ENCODE measurements at regions not wholly inside any gene's neighbourhood (a gene's known extent, or its start where the extent isn't known, plus 50 kb on each side); places are given as distances from the start of the nearest gene placed in this dataset.

DNA sequence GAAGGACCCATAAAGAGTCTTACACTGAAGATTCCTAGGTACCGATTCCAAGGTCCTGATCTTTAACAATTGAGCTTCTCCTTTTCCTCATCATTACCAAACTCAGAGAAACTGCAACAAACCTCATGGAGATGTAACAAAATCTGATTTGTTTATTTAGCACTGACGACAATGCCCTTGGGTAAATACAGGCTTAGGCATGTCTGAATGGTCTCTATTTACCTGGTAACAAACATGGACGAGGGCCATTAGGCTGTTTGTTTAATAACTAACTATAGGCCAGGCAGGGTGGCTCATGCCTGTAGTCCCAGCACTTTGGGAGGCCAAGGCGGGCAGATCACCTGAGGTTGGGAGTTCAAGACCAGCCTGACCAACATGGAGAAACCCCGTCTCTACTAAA, 333.3 kb downstream of the AGTPBP1 start:
- Histone ChIP-seq H3K4me1 (ENCODE audit: control insufficient read depth, insufficient read depth, low read length) (0 out of 2 replicates have a peak, but pooled peaks cover 3% of the 10 kb centered on the region), H3K4me3 (ENCODE audit: low read depth, low read length) (no peak overlapping the region), H3K27ac (ENCODE audit: extremely low read depth, low read depth, low read length) (no peak overlapping the region), H3K9me3 (ENCODE audit: control insufficient read depth, insufficient read depth, low read depth, low read length) (no peaks in the 10 kb centered on the region), H3K36me3 (ENCODE audit: control insufficient read depth in 2 of 2, insufficient read depth in 1 of 2, low read length in 2 of 2) (no peaks in the 10 kb centered on the region)
- TF ChIP-seq WT1 (tag by site-specific recombination; IDR thresholded peaks at IDR 0.05) (no peak), ZNF341 (tag by site-specific recombination; IDR thresholded peaks at IDR 0.05; ENCODE audit: low read depth) (no peak), ZNF2 (tag by site-specific recombination; IDR thresholded peaks at IDR 0.05) (no peak), GLI2 (tag by site-specific recombination; IDR thresholded peaks at IDR 0.05; ENCODE audit: borderline replicate concordance, low read depth) (no peak), ZNF501 (tag by site-specific recombination; IDR thresholded peaks at IDR 0.05) (no peak)
- TF ChIP-seq, protein P1, sequence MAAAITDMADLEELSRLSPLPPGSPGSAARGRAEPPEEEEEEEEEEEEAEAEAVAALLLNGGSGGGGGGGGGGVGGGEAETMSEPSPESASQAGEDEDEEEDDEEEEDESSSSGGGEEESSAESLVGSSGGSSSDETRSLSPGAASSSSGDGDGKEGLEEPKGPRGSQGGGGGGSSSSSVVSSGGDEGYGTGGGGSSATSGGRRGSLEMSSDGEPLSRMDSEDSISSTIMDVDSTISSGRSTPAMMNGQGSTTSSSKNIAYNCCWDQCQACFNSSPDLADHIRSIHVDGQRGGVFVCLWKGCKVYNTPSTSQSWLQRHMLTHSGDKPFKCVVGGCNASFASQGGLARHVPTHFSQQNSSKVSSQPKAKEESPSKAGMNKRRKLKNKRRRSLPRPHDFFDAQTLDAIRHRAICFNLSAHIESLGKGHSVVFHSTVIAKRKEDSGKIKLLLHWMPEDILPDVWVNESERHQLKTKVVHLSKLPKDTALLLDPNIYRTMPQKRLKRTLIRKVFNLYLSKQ (tag by site-specific recombination; IDR thresholded peaks at IDR 0.05; ENCODE audit: borderline replicate concordance): no peak
- TF ChIP-seq, protein P2, sequence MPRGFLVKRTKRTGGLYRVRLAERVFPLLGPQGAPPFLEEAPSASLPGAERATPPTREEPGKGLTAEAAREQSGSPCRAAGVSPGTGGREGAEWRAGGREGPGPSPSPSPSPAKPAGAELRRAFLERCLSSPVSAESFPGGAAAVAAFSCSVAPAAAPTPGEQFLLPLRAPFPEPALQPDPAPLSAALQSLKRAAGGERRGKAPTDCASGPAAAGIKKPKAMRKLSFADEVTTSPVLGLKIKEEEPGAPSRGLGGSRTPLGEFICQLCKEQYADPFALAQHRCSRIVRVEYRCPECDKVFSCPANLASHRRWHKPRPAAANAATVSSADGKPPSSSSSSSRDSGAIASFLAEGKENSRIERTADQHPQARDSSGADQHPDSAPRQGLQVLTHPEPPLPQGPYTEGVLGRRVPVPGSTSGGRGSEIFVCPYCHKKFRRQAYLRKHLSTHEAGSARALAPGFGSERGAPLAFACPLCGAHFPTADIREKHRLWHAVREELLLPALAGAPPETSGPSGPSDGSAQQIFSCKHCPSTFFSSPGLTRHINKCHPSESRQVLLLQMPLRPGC (tag by site-specific recombination; IDR thresholded peaks at IDR 0.05): no peak
- TF ChIP-seq, protein P3, sequence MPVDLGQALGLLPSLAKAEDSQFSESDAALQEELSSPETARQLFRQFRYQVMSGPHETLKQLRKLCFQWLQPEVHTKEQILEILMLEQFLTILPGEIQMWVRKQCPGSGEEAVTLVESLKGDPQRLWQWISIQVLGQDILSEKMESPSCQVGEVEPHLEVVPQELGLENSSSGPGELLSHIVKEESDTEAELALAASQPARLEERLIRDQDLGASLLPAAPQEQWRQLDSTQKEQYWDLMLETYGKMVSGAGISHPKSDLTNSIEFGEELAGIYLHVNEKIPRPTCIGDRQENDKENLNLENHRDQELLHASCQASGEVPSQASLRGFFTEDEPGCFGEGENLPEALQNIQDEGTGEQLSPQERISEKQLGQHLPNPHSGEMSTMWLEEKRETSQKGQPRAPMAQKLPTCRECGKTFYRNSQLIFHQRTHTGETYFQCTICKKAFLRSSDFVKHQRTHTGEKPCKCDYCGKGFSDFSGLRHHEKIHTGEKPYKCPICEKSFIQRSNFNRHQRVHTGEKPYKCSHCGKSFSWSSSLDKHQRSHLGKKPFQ (tag by site-specific recombination; IDR thresholded peaks at IDR 0.05): no peak
- TF ChIP-seq, protein P4, sequence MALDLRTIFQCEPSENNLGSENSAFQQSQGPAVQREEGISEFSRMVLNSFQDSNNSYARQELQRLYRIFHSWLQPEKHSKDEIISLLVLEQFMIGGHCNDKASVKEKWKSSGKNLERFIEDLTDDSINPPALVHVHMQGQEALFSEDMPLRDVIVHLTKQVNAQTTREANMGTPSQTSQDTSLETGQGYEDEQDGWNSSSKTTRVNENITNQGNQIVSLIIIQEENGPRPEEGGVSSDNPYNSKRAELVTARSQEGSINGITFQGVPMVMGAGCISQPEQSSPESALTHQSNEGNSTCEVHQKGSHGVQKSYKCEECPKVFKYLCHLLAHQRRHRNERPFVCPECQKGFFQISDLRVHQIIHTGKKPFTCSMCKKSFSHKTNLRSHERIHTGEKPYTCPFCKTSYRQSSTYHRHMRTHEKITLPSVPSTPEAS (tag by site-specific recombination; IDR thresholded peaks at IDR 0.05): no peak
- POLR2A ChIA-PET: no interaction called here
- CTCF ChIA-PET: interaction anchor here (0.8 kb wide), 1 partner anchor 17 kb away, joined by 3 read pairs; no protein-coding TSS in a partner anchor

DNA sequence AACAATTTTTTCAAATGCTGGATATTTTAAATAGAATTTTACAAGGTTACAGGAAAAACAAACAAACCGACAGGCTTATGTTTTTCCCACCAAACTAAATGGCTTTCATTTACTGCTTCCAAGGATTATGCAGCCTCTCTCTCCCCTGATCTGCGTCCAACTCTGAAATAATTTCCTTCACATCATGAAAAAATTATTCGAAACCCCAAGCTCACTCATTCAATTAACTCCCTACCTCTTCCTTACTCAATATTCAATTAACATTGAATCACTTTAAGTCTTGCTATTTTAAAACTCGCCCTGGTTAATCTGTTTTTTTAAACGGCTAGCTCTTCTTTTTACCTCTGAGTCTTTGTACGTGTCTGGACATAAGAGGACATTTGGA, 336.2 kb downstream of the AGTPBP1 start:
- Histone ChIP-seq H3K4me1 (ENCODE audit: control insufficient read depth, insufficient read depth, low read length) (peaks cover 13% of the 10 kb centered on the region), H3K4me3 (ENCODE audit: low read depth, low read length) (no peak overlapping the region), H3K9me3 (ENCODE audit: control insufficient read depth, insufficient read depth, low read depth, low read length) (no peaks in the 10 kb centered on the region), H3K27ac (ENCODE audit: extremely low read depth, low read depth, low read length) (no peak overlapping the region), H3K36me3 (ENCODE audit: control insufficient read depth in 2 of 2, insufficient read depth in 1 of 2, low read length in 2 of 2) (no peaks in the 10 kb centered on the region)
- CTCF ChIA-PET: interaction anchor here (0.7 to 0.9 kb wide), 2 partner anchors 10 to 11 kb away, joined by 3 to 4 read pairs; no protein-coding TSS in a partner anchor
- no peak for TF ChIP-seq ZNF529 (tag by site-specific recombination; IDR thresholded peaks at IDR 0.05; ENCODE audit: insufficient replicate concordance)
- POLR2A ChIA-PET: no interaction called here

DNA sequence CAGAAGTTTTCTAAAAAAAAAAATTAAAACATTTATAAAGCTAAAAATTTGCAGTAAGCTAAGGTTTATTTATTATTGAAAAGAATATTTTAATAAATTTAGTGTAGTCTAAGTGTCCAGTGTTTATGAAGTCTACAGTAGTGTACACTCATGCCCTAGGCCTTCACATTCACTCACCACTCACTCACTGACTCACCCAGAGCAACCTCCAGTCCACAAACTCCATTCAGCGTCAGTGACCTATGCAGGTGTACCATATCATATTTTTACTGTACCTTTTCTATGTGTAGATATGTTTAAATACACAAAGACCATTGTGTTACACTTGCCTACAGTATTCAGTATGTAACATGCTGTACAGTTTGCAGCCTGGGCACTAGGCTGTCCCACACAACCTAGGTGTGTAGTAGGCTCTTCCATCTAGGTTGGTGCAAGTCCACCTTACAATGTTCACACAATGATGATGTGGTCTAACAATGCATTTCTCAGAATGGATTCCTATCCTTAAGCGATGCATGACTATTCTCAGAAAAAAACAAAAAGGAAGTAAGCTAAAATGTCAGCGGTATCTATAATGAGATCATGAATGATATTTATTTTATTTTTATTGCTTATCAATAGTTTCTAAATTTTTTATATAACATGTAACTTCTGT, 336.7 kb downstream of the AGTPBP1 start:
- no peaks in the 10 kb centered on the region for H3K36me3 ChIP-seq (ENCODE audit: control insufficient read depth in 2 of 2, insufficient read depth in 1 of 2, low read length in 2 of 2)
- H3K9me3 ChIP-seq (ENCODE audit: control insufficient read depth, insufficient read depth, low read depth, low read length): no peaks in the 10 kb centered on the region
- H3K27ac ChIP-seq (ENCODE audit: extremely low read depth, low read depth, low read length): no peak overlapping the region
- TF ChIP-seq, protein P2 (tag by site-specific recombination; IDR thresholded peaks at IDR 0.05): no peak
- TF ChIP-seq, protein P5, sequence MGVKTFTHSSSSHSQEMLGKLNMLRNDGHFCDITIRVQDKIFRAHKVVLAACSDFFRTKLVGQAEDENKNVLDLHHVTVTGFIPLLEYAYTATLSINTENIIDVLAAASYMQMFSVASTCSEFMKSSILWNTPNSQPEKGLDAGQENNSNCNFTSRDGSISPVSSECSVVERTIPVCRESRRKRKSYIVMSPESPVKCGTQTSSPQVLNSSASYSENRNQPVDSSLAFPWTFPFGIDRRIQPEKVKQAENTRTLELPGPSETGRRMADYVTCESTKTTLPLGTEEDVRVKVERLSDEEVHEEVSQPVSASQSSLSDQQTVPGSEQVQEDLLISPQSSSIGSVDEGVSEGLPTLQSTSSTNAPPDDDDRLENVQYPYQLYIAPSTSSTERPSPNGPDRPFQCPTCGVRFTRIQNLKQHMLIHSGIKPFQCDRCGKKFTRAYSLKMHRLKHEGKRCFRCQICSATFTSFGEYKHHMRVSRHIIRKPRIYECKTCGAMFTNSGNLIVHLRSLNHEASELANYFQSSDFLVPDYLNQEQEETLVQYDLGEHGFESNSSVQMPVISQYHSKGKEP (tag by site-specific recombination; IDR thresholded peaks at IDR 0.05): no peak
- TF ChIP-seq ZNF157 (tag by site-specific recombination; IDR thresholded peaks at IDR 0.05): no peak
- TF ChIP-seq ZNF776 (tag by site-specific recombination; IDR thresholded peaks at IDR 0.05; ENCODE audit: borderline replicate concordance): no peak
- no peak for TF ChIP-seq YY2 (tag by site-specific recombination; IDR thresholded peaks at IDR 0.05)
- TF ChIP-seq, protein P6, sequence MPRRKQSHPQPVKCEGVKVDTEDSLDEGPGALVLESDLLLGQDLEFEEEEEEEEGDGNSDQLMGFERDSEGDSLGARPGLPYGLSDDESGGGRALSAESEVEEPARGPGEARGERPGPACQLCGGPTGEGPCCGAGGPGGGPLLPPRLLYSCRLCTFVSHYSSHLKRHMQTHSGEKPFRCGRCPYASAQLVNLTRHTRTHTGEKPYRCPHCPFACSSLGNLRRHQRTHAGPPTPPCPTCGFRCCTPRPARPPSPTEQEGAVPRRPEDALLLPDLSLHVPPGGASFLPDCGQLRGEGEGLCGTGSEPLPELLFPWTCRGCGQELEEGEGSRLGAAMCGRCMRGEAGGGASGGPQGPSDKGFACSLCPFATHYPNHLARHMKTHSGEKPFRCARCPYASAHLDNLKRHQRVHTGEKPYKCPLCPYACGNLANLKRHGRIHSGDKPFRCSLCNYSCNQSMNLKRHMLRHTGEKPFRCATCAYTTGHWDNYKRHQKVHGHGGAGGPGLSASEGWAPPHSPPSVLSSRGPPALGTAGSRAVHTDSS (tag by site-specific recombination; IDR thresholded peaks at IDR 0.05): no peak
- no peak for TF ChIP-seq ZNF302 (tag by site-specific recombination; IDR thresholded peaks at IDR 0.05; ENCODE audit: low read depth)
- no peak for TF ChIP-seq ZNF549 (tag by site-specific recombination; IDR thresholded peaks at IDR 0.05)
- TF ChIP-seq ZNF596 (tag by site-specific recombination; IDR thresholded peaks at IDR 0.05): no peak
- POLR2A ChIA-PET: no interaction called here
- CTCF ChIA-PET: interaction anchor here (0.6 to 0.9 kb wide), 4 partner anchors 9 to 20 kb away, joined by 3 to 4 read pairs (median 3); no protein-coding TSS in a partner anchor
- H3K4me3 ChIP-seq (ENCODE audit: low read depth, low read length): no peak overlapping the region
- peaks cover 13% of the 10 kb centered on the region for H3K4me1 ChIP-seq (ENCODE audit: control insufficient read depth, insufficient read depth, low read length)
